ENCODE measurements at regions not wholly inside any gene's neighbourhood (a gene's known extent, or its start where the extent isn't known, plus 50 kb on each side); places are given as distances from the start of the nearest gene placed in this dataset.

DNA sequence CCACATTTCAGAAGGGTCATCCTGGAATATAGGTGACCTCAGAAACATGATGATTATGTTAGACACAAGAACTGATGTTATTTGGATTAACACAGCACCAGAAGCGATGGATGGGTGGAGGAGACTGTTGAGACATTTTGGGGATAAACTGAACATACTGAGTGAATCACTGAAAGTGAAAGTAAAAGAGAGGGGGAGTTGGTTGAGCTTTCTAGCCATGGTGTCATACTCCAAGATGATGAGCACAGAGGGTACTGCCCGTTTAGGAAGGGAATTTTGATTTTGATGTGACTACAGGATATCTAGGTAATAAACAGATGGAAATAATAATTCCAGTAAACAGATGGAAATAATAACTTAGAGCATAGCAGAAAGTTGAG, 248.0 kb upstream of the NPY start (continued):
- TF ChIP-seq, protein P1, sequence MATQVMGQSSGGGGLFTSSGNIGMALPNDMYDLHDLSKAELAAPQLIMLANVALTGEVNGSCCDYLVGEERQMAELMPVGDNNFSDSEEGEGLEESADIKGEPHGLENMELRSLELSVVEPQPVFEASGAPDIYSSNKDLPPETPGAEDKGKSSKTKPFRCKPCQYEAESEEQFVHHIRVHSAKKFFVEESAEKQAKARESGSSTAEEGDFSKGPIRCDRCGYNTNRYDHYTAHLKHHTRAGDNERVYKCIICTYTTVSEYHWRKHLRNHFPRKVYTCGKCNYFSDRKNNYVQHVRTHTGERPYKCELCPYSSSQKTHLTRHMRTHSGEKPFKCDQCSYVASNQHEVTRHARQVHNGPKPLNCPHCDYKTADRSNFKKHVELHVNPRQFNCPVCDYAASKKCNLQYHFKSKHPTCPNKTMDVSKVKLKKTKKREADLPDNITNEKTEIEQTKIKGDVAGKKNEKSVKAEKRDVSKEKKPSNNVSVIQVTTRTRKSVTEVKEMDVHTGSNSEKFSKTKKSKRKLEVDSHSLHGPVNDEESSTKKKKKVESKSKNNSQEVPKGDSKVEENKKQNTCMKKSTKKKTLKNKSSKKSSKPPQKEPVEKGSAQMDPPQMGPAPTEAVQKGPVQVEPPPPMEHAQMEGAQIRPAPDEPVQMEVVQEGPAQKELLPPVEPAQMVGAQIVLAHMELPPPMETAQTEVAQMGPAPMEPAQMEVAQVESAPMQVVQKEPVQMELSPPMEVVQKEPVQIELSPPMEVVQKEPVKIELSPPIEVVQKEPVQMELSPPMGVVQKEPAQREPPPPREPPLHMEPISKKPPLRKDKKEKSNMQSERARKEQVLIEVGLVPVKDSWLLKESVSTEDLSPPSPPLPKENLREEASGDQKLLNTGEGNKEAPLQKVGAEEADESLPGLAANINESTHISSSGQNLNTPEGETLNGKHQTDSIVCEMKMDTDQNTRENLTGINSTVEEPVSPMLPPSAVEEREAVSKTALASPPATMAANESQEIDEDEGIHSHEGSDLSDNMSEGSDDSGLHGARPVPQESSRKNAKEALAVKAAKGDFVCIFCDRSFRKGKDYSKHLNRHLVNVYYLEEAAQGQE (IDR thresholded peaks at IDR 0.05; ENCODE audit: low read depth): no peak
- TF ChIP-seq EGR1 (IDR thresholded peaks at IDR 0.05; ENCODE audit: low read depth) (no peak), SRF (IDR thresholded peaks at IDR 0.05; ENCODE audit: low read depth) (no peak)

DNA sequence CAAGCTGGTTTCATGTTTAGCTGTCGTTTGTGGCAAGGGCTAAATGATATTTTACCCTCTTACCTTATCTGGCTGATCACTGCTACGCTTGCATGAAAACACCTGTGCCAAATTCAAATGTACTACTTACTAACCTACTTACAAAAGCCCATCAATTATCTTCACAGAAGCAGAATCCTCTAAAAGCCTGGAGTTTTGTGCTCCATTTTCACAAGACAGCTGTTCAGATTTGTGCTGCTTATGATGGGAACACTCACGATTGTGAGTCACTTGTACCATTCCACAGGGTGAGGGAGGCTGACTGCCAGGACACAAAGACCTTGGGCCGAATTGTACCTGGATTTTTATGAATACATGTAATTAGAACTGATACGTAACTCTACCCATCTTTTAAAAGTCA, 245.0 kb upstream of the NPY start:
- ATAC-seq (no peak), DNase-seq (ENCODE audit: low read depth, low spot score) (no peak)
- Histone ChIP-seq H3K4me3 (replicated peaks in 1 of 2; ENCODE audit: low read depth in 1 of 2, low read length in 2 of 2) (no peak overlapping the region), H3K27me3 (ENCODE audit: insufficient read depth, low read length) (no peaks in the 10 kb centered on the region), H3K27ac (ENCODE audit: low read depth, low read length) (no peak overlapping the region), H3K4me1 (ENCODE audit: control insufficient read depth in 1 of 2, insufficient read depth in 2 of 2, low read length in 2 of 2) (no peaks in the 10 kb centered on the region), H4K20me1 (ENCODE audit: insufficient read depth) (no peaks in the 10 kb centered on the region), H3K36me3 (ENCODE audit: control insufficient read depth in 1 of 2, insufficient read depth in 2 of 2, low read length in 2 of 2) (no peaks in the 10 kb centered on the region), H3K9me2 (ENCODE audit: insufficient read depth) (no peaks in the 10 kb centered on the region), H3K4me2 (ENCODE audit: low read length) (no peak overlapping the region), H3K9ac (ENCODE audit: low read length) (no peak overlapping the region), H3K79me2 (ENCODE audit: insufficient read depth, low read length) (no peaks in the 10 kb centered on the region), H3K9me3 (ENCODE audit: control insufficient read depth in 1 of 2, insufficient read depth in 1 of 2, low read depth in 1 of 2, low read length in 2 of 2) (no peaks in the 10 kb centered on the region), H2AFZ (ENCODE audit: low read depth, low read length, poor library complexity, severe bottlenecking) (no peak overlapping the region)
- POLR2A ChIA-PET: no interaction called here
- CTCF ChIA-PET: no interaction called here
- intact Hi-C loops (cut with micrococcal nuclease): no loop called here
- TF ChIP-seq SIN3A (IDR thresholded peaks at IDR 0.05; ENCODE audit: low read depth): no peak
- TF ChIP-seq RAD21 (IDR thresholded peaks at IDR 0.05; ENCODE audit: low read depth): no peak
- no peak for TF ChIP-seq ZFX (IDR thresholded peaks at IDR 0.05)
- no peak for TF ChIP-seq TCF7L2 (IDR thresholded peaks at IDR 0.05; ENCODE audit: borderline replicate concordance, extremely low read depth, insufficient read depth, insufficient read length)
- TF ChIP-seq EZH2phosphoT487 (IDR thresholded peaks at IDR 0.05; ENCODE audit: borderline replicate concordance): no peak
- no peak for TF ChIP-seq EZH2 (IDR thresholded peaks at IDR 0.05)
- no peak for TF ChIP-seq ELF1 (IDR thresholded peaks at IDR 0.05; ENCODE audit: borderline replicate concordance, low read depth)
- TF ChIP-seq JUND (IDR thresholded peaks at IDR 0.05): no peak
- no peak for TF ChIP-seq ZNF274 (IDR thresholded peaks at IDR 0.05; ENCODE audit: low read depth, low read length)
- TF ChIP-seq SRF (IDR thresholded peaks at IDR 0.05; ENCODE audit: low read depth): no peak
- TF ChIP-seq CEBPB (IDR thresholded peaks at IDR 0.05; ENCODE audit: low read depth): no peak
- TF ChIP-seq, protein P2, sequence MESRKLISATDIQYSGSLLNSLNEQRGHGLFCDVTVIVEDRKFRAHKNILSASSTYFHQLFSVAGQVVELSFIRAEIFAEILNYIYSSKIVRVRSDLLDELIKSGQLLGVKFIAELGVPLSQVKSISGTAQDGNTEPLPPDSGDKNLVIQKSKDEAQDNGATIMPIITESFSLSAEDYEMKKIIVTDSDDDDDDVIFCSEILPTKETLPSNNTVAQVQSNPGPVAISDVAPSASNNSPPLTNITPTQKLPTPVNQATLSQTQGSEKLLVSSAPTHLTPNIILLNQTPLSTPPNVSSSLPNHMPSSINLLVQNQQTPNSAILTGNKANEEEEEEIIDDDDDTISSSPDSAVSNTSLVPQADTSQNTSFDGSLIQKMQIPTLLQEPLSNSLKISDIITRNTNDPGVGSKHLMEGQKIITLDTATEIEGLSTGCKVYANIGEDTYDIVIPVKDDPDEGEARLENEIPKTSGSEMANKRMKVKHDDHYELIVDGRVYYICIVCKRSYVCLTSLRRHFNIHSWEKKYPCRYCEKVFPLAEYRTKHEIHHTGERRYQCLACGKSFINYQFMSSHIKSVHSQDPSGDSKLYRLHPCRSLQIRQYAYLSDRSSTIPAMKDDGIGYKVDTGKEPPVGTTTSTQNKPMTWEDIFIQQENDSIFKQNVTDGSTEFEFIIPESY (IDR thresholded peaks at IDR 0.05; ENCODE audit: extremely low read depth, insufficient replicate concordance, low read length): no peak
- TF ChIP-seq, protein P3, sequence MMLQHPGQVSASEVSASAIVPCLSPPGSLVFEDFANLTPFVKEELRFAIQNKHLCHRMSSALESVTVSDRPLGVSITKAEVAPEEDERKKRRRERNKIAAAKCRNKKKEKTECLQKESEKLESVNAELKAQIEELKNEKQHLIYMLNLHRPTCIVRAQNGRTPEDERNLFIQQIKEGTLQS (IDR thresholded peaks at IDR 0.05): no peak
- TF ChIP-seq EGR1 (IDR thresholded peaks at IDR 0.05; ENCODE audit: low read depth): no peak
- BruUV-seq (replicated peaks): no TSS peak
- RAD21 ChIA-PET (ENCODE audit: low non-redundant PET in 1 of 2, low total read pairs in 2 of 2, uncharacterized antibody in 2 of 2, unreplicated experiment in 2 of 2): no interaction called here
